HG02623 (cell line): ENCODE measurements at regions not wholly inside any gene's neighbourhood (a gene's known extent, or its start where the extent isn't known, plus 50 kb on each side); places are given as distances from the start of the nearest gene placed in this dataset.
A peak's percentile ranks its signal among the peaks of the same experiment; 100 is the strongest.
"Not testable (repeated sequence)": the region's sequence is repeated elsewhere in the genome, so short reads cannot be mapped to it uniquely, and the experiment has no call there.

Source experiments
- ATAC-seq: cut with Tn5 transposase; IDR thresholded peaks from one replicate; pipeline ENCODE4 v1.9.1; 2021; ENCODE audit warnings: moderate library complexity; ENCODE audit not compliant: unreplicated experiment

- ATAC-seq: no peak
Observed at GRCh38 chr17:71438631-71439146, 682.1 kb upstream of the SOX9 start.

DNA sequence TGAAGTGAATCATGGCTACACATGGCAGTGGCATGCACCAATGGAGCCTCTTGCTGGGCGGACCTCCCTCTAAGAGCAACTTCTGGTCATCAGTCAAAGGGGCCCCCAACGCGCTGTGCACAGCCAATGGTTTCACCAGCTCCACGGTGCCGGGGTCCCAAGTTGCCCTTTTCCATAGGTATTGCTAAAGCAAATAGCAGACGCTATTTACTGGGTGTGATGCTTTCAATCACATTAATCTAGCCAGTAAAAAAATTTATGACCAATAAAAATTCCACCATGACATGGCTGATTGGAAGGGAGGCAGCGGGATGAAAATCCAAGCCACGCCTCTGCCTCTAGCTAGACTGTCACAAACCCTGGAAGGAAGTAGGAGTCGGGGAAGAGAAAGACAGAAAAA lies 680.3 kb upstream of the SOX9 start:
- ATAC-seq: no peak

DNA sequence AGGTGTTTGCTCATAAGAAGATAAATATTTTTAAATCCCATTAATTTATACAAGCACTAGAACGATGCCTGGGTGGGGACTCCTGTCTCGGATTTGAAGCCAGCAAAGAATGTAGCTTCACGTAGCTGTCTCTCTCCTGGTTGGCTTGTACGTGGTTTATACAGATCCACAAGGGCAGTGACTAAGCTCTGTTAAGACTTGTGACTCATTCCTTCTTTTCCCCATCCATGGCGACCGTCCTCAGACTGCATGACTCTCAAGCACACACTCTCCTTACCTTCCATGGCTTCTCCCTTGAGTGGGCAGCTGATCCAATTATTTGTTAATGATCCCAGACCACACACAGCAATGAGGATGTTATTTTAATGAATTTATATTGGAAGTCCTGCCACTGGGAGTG lies 679.7 kb upstream of the SOX9 start:
- ATAC-seq: no peak

DNA sequence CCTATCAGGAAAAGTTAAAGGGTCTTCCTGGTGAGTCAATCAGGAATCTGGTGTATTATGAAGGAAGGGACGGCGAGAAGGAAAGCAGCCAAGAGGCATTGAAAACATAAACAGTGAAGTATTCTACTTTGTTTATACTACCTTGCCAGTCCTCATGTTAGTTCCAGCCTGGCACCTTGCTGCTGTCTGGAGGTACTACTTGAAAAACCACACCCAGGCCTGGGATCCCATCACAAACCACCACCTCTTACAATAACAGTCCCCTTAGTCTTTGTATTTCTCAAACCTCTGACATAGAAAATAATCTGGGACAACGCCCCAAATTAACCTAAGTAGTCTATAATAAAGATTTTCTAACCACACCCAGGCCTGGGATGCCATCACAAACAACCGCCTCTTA lies 676.7 kb upstream of the SOX9 start:
- ATAC-seq: no peak

- ATAC-seq: no peak
Observed at GRCh38 chr17:71446645-71447437, 674.0 kb upstream of the SOX9 start.

- ATAC-seq: no peak
Observed at GRCh38 chr17:71447644-71448043, 673.2 kb upstream of the SOX9 start.

GRCh38 chr17:71450657-71451056 lies 670.2 kb upstream of the SOX9 start:
- ATAC-seq: not testable (repeated sequence)

DNA sequence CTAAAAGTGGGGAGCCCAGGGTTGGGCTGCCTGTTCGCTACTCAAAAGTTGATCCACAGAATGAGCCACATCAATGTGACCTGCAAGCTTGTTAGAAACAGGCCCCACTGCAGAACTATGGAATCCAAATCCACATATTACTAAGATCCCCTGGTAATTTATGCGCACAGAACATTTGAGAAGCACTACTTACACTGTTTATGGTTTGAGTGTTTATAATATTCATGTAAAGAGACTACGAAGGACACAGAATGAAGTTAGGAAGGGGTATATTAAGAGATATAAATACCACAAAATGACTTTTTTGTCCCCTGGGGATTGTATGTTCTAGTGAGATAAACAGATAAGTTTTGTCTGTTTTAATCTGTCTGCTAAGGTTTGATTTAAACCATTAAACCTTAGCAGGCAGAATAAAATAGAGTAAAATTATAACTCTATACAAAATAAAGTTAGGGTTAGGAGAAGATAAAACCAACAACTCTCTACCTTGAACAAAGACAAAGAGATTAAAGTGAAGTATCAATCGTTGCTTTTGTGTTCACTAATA lies 666.9 kb upstream of the SOX9 start:
- ATAC-seq: no peak

DNA sequence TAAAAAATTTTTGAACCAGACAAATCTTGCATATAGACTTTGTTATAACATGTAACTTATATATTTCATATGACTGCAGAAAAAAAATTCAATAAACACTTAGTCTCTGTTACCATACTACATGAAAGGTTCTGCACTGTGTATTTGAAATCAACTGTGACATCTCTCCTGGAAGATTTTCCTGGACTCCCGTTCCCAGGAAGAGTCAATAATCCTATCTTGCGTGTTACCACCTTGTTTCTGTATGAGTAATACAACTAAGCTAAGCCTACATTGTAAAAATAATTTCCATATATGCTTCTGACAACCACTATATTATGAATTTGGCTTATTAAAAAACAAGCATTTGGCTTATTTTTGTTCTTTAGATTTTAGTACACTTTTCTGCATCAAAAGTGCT lies 665.6 kb upstream of the SOX9 start:
- no peak for ATAC-seq

GRCh38 chr17:71458322-71458721 lies 662.5 kb upstream of the SOX9 start:
- no peak for ATAC-seq

DNA sequence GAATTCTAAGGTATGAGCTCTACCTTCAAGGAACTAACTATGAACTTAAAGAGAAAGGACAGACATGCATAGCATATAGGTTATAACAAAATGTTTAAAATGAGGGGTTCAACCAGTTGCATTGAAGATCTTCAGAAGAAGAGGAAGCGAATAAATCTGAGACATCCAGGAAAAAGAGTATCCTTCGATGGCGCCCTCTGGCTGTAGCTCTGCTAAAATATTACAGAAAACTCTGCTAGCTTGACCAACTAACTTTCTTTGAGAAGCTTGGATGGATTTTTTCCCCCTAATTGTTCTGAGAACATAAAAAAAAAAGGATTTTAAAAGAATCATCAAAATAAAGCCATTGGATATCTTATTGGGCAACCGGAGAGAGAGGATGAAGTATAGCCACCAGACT lies 659.9 kb upstream of the SOX9 start:
- no peak for ATAC-seq

DNA sequence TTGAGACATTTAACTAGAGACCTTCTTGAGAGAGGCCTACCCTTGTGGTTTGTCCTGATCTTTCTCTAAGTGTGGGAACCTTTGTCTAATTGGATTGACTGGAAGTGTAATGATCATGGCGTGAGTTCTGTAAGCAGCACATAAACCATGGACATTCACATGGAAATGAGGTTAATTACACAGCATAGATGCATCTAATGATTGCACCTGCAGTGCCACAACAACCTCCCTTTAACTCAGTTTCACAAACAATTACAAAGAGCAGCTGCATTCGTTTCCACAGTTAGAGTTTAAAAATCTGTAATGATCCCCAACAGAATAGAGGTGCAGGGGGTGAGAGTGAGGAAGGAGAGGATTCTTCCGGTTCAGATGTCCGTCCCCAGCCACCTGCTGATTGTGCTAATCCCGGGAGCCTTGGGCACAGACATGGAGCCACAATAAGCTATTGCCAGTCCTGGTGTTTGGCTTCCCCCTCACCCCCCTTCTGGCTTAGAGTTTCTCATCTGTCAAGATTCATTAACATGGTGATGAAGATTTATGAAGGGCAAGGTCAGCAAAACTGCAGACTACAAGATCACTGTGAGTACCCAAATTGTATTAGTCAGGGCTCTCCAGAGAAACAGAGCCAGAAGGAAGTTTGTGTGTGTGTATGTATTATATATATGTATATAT lies 659.2 kb upstream of the SOX9 start:
- ATAC-seq: no peak

GRCh38 chr17:71464241-71464640 lies 656.6 kb upstream of the SOX9 start:
- no peak for ATAC-seq

GRCh38 chr17:71464751-71465150 lies 656.1 kb upstream of the SOX9 start:
- no peak for ATAC-seq

GRCh38 chr17:71467719-71468118 lies 653.1 kb upstream of the SOX9 start:
- no peak for ATAC-seq

DNA sequence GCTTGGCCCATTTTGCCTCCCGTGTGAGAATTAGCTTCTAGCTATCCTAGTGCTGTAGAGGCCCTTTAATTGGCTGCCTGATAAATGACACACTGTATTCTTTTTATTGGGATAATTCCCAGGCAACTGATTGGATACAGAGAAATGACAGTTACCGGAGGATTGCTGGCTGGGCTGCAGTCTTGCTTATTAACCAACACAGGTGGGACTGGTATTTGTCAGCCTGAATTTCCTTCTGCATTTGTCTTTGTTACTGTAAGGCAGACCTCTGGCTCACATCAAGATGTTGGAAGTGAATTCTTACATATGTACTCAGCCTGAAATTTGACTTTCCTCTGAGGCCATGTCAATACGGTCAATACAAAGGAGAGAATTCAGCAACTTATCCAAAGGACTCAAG lies 650.8 kb upstream of the SOX9 start:
- ATAC-seq: no peak

GRCh38 chr17:71472809-71473789 lies 647.7 kb upstream of the SOX9 start:
- peak; percentile 61 for ATAC-seq

- no peak for ATAC-seq
Observed at GRCh38 chr17:71477356-71477755, 643.5 kb upstream of the SOX9 start.

DNA sequence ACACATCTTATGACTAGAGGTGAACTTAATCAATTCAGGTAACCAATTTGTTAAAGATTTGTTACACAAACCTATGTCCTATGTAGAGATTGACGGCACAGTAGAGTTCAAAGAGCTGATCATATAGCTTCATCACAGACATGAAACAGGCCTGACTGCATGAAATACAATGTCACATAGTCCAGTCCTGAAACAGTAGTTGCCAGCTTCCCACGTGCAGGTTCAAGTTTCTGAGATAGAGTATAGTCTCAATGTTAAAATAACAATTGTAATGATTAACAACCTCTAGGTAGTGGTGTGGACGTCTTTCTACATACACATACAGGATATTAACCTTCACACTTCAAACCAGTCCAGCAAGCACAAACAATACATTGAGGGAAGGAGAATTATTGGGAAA lies 640.7 kb upstream of the SOX9 start:
- no peak for ATAC-seq

DNA sequence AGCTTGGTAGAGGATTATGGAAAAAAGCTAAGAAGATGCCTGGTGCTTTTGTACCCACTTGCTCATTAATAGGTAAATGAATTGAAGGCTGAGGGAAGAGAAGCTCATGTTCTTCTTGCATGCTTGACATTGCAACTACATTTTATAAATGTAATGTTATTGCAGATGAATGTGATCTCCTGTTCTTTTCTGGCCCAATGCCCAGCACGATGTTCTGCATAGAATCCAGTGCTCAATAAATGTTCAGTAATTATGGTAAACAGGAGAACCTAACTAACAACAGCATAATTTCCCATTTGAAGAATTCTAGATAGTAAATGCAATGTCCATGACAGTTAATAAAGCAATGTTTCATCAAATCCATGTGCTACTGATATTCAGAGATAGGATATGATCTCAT lies 638.2 kb upstream of the SOX9 start:
- no peak for ATAC-seq

GRCh38 chr17:71484546-71484945 lies 636.3 kb upstream of the SOX9 start:
- no peak for ATAC-seq
